GM20000 (cell line): ENCODE measurements at regions not wholly inside any gene's neighbourhood (a gene's known extent, or its start where the extent isn't known, plus 50 kb on each side); places are given as distances from the start of the nearest gene placed in this dataset.

Experiments used
- DNase-seq: peaks from one replicate; pipeline ENCODE4 v3.0.0; 2012; ENCODE audit warnings: low spot score
- TF ChIP-seq, protein P1 (sequence below): IDR thresholded peaks from 2 replicates; pipeline ENCODE4 v1.5.1; 2012; ENCODE audit warnings: mild to moderate bottlenecking, control low read depth; ENCODE audit errors: extremely low read depth, missing control alignments

DNA sequence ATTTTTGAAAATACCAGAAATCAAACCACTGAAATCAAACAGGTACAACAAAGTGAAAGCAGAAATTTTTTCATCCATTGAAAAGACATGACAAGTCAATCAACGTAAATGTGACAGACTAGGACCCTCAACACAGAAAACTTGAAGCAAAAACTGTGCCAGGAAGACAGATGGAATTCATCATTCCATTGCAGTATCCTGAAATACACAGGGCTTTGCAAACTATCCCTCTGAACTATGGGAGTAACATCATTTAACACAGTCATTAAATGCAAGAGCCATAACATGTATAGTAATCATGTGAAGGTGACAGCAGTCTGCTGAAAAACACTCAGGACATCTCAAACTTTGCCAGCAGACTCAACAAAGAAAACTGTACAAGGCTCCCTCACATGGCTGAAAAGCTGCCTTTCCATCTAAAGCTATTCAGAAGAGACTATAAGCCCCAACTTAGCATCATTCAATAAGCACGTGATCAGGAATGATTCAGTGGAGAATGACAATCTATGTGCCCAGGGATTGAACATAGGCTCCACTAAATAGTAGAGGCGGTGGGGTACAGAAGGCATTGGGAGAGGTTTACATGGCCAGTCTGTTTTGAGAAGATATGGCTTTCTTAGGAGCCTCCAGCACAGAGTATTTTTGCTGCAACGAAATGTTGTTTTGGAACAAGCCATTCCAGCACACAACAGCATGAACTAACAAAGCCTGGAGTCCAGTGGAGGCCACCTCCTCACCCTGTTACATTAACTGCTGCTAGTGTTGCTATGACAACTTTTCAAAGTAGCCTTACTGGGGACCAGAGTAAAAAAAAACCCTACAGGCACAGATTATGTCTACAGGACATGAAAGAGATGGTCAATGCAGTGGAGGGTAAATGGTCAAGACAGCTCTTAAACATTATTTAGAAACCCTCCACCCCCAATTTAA is 274.5 kb upstream of the NOCT start:
- TF ChIP-seq, protein P1, sequence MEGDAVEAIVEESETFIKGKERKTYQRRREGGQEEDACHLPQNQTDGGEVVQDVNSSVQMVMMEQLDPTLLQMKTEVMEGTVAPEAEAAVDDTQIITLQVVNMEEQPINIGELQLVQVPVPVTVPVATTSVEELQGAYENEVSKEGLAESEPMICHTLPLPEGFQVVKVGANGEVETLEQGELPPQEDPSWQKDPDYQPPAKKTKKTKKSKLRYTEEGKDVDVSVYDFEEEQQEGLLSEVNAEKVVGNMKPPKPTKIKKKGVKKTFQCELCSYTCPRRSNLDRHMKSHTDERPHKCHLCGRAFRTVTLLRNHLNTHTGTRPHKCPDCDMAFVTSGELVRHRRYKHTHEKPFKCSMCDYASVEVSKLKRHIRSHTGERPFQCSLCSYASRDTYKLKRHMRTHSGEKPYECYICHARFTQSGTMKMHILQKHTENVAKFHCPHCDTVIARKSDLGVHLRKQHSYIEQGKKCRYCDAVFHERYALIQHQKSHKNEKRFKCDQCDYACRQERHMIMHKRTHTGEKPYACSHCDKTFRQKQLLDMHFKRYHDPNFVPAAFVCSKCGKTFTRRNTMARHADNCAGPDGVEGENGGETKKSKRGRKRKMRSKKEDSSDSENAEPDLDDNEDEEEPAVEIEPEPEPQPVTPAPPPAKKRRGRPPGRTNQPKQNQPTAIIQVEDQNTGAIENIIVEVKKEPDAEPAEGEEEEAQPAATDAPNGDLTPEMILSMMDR = no peak
- no peak for DNase-seq

DNA sequence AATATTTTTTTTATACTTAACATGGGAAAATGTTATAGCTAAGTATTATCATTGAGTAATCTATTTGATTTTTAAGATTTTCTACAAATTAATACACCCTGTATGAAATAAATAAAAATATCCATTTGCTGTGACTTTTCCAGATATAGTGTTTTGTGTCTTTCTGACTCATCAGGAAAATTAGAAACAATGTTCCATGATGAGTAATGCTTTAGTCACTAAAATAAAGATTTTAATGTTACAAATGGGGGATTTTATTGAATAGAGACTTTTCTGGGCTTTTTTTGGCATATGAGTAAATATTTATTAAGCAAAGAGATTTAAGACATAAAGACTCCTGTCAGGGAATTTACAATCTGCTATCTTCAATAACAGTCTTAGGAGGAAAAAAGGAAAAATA is 279.2 kb upstream of the NOCT start:
- TF ChIP-seq, protein P1 = no peak
- no peak for DNase-seq

DNA sequence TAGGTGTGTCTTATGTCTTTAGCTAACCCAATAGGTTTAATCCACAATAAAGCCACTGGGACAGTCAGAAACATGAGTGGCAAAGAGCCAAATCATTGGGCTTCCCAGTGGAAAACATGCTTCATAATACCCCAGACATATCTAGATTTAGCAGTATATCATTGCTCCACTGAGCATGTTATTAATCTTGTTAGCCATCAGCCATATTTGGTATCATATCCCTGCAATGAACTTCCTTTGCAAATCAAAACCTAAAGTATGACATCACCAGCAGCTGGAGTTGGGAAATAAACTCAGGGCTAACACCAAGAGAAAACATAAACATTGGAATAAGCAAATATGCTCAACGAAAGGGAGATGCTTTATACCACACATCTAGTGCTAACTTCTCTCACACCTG is 280.8 kb upstream of the NOCT start:
- TF ChIP-seq, protein P1 = no peak
- no peak for DNase-seq

DNA sequence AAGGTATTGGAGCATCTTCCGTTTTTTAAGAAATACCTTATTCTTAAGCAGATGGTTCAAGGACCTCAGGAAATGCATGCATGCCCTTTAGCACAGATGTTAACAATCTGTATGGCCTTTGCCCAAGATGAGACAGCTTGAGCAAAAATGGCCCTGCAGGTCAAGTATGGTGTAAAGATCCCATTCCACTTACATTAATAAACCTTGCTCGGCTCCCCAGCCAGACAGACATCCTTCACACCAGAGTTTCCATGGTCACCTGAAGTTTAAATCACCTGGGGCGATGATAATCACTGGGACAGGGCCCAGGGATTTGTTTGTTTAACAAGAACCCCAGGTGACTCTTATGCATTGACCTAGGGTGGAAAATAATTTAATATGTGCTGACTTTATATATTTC is 287.0 kb upstream of the NOCT start:
- no peak for DNase-seq
- TF ChIP-seq, protein P1 = no peak

DNA sequence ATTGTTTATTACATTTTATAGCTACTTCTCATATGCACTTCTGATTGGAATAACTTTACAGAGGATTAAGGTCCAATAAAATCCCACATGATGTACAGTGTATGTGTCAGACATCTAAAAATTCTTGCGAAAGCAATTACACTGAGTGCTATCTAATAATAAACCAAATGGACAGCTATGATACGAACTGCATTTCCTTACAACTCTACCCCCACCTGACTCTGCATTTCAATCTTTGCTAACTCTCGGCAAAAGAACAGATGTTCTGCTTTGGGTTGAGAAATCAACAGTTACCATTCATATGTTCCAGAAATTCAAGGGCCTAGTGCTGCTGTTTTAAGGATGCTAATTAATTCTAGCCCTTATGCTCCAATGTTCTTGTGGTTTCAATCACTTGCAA is 287.9 kb upstream of the NOCT start:
- TF ChIP-seq, protein P1 = no peak
- DNase-seq = no peak

DNA sequence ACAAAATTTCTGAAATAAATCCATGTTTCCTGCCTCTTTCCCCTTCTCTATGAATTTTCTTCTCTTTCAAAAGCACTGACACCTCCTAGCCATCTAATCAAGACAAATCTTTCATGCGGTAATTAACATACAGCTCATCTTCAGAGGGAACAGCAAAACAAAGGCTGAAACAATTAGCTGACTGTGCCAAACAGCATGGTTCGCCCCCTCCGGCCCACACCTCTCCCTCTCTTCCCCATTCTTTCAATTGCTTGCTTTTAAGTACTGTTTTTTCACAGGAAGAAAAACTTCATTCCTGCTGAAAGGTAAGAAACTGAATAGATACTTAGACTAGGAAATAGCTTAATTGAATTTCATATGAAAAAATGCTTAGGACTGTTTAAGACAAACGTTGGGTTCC is 291.1 kb upstream of the NOCT start:
- DNase-seq = no peak
- TF ChIP-seq, protein P1 = no peak

DNA sequence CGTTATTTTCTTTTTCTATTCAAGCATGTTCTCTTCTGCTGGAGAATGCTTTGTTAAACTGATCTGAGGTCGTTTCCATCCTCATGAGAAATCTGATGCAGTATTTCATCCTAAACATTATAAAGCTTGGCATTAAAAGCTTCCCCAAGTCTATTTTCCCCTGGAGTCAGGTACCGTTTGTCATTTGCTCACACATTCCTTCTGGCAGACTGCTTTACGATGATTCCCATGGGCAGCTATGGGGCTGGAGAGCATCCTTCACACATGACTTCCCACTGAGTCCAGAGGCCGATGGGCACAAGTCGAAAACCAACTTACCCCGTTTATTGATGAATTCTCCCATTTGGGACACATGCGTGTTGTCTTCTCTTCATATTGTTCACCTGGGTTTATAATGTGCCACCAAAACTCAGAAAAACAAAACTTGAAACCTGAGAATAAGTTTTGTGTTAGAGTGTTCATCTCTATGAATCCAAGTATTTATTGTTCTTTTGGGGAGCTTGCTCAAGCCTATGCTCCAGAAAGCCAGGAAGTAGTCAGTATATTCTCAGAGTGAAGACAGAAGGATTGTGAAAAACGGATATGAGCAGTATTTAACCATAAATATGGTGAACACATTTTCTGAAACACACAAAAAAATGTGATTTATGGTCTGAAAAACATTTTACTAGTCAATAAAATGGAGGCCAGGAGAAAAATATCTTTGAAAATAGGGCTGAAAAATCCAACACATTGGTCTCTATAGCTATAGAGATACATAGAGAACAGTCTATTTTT is 298.8 kb upstream of the NOCT start:
- DNase-seq = no peak
- TF ChIP-seq, protein P1 = no peak
